SK-N-SH (cell line): ENCODE measurements at regions not wholly inside any gene's neighbourhood (a gene's known extent, or its start where the extent isn't known, plus 50 kb on each side); places are given as distances from the start of the nearest gene placed in this dataset.

Experiments
- CTCF ChIA-PET: fragments of 300-600, 350-600 bp; formaldehyde crosslinking; extraction: SDS; loops from one replicate; lab custom pipeline; 2021; lab: Yijun Ruan, JAX
- POLR2A ChIA-PET: fragments of 350-600 bp; sonication (Branson Sonifier 250); formaldehyde crosslinking; extraction: SDS; loops from one replicate; lab custom pipeline; 2020; ENCODE audit warnings: antibody characterized with exemption, inconsistent platforms; lab: Yijun Ruan, JAX
- DNase-seq: peaks from one replicate; pipeline ENCODE4 v3.0.0; 2012
- H2AFZ ChIP-seq: fragments of 200-600 bp; sonication (generic); 2 replicates; pipeline ENCODE4 v1.8.1; 2016; ENCODE audit warnings: antibody characterized with exemption, mild to moderate bottlenecking, low read depth
- H3F3A ChIP-seq: fragments of 200-600 bp; sonication (generic); replicated peaks from 2 replicates; pipeline ENCODE3; 2016; ENCODE audit warnings: antibody characterized with exemption, mild to moderate bottlenecking; ENCODE audit not compliant: insufficient read depth
- H3K27ac ChIP-seq, 2 experiments: fragments of 200-500 bp in 1 of 2; fragments of 200-600 bp in 1 of 2; sonication (Bioruptor generic) in 1 of 2; sonication (generic), shearing (Covaris generic) in 1 of 2; 2 replicates each; pipeline versions ENCODE4 v1.5.1 to v1.6.1; 2014 to 2016; ENCODE audit warnings: low read depth in 2 of 2, inconsistent platforms in 1 of 2, low read length in 1 of 2, mild to moderate bottlenecking in 1 of 2, mixed read lengths in 1 of 2
- H3K27me3 ChIP-seq: fragments of 200-600 bp; sonication (generic), shearing (Covaris generic); 2 replicates; pipeline ENCODE4 v1.6.1; 2016; ENCODE audit warnings: mixed run types; ENCODE audit not compliant: insufficient read depth
- H3K36me3 ChIP-seq, 2 experiments: fragments of 200-500 bp in 1 of 2; fragments of 200-600 bp in 1 of 2; sonication (Bioruptor generic) in 1 of 2; sonication (generic) in 1 of 2; replicated peaks in 1 of 2; 2 replicates each; pipeline versions ENCODE3 to v1.5.1; 2014 to 2016; ENCODE audit warnings: low read length in 1 of 2, mild to moderate bottlenecking in 1 of 2; ENCODE audit not compliant: insufficient read depth in 2 of 2, control insufficient read depth in 1 of 2
- H3K4me1 ChIP-seq, 2 experiments: fragments of 200-500 bp in 1 of 2; fragments of 200-600 bp in 1 of 2; sonication (Bioruptor generic) in 1 of 2; sonication (generic), shearing (Covaris generic) in 1 of 2; 2 replicates each; pipeline versions ENCODE4 v1.5.1 to v1.6.1; 2014 to 2016; ENCODE audit warnings: low read depth in 1 of 2, low read length in 1 of 2, mixed run types in 1 of 2; ENCODE audit not compliant: insufficient read depth in 2 of 2, control insufficient read depth in 1 of 2
- H3K4me2 ChIP-seq: fragments of 200-600 bp; sonication (generic), shearing (Covaris generic); 2 replicates; pipeline ENCODE4 v1.6.1; 2017; ENCODE audit warnings: mixed run types
- H3K4me3 ChIP-seq, 2 experiments: fragments of 200-500 bp in 1 of 2; fragments of 200-600 bp in 1 of 2; sonication (Bioruptor generic) in 1 of 2; sonication (generic), shearing (Covaris generic) in 1 of 2; 2 replicates each; pipeline versions ENCODE4 v1.5.1 to v1.8.1; 2014 to 2016; ENCODE audit warnings: low read depth in 2 of 2, inconsistent platforms in 1 of 2, low read length in 1 of 2, mild to moderate bottlenecking in 1 of 2, mixed read lengths in 1 of 2, moderate library complexity in 1 of 2
- H3K79me2 ChIP-seq: fragments of 200-600 bp; sonication (generic); 2 replicates; pipeline ENCODE4 v1.8.1; 2017; ENCODE audit warnings: mild to moderate bottlenecking; ENCODE audit not compliant: insufficient read depth
- H3K9ac ChIP-seq: fragments of 200-600 bp; sonication (generic); 2 replicates; pipeline ENCODE4 v1.6.1; 2017; ENCODE audit warnings: mixed run types
- H3K9me2 ChIP-seq: fragments of 200-600 bp; sonication (generic); 2 replicates; pipeline ENCODE4 v1.6.1; 2017; ENCODE audit warnings: mixed run types
- H3K9me3 ChIP-seq: fragments of 200-600 bp; sonication (generic); 2 replicates; pipeline ENCODE4 v1.6.1; 2017; ENCODE audit warnings: mixed run types, mild to moderate bottlenecking, moderate library complexity
- H4K20me1 ChIP-seq: fragments of 200-600 bp; sonication (generic); 2 replicates; pipeline ENCODE4 v1.6.1; 2017; ENCODE audit warnings: mild to moderate bottlenecking, mixed run types; ENCODE audit not compliant: insufficient read depth
- ELF1 ChIP-seq: IDR thresholded peaks from 2 replicates; pipeline ENCODE4 v1.4.0; 2012
- FOSL2 ChIP-seq: IDR thresholded peaks from 2 replicates; pipeline ENCODE4 v1.4.0; 2012; ENCODE audit warnings: low read depth, mild to moderate bottlenecking, moderate library complexity, borderline replicate concordance
- NFIC ChIP-seq: IDR thresholded peaks from 2 replicates; pipeline ENCODE4 v1.4.0; 2012; ENCODE audit warnings: borderline replicate concordance
- NRF1 ChIP-seq: IDR thresholded peaks from 2 replicates; pipeline ENCODE4 v1.6.1; 2012; ENCODE audit warnings: low read depth, mild to moderate bottlenecking, low read length
- RCOR1 ChIP-seq: fragments of 150-350 bp; IDR thresholded peaks from 2 replicates; pipeline ENCODE4 v1.6.1; 2017; ENCODE audit warnings: antibody characterized with exemption, low read length
- SIN3A ChIP-seq: IDR thresholded peaks from 2 replicates; pipeline ENCODE4 v1.6.1; 2012; ENCODE audit warnings: low read depth, mild to moderate bottlenecking, low read length, moderate library complexity, borderline replicate concordance
- TAF1 ChIP-seq: IDR thresholded peaks from 2 replicates; pipeline ENCODE4 v1.6.1; 2012; ENCODE audit warnings: low read depth, mild to moderate bottlenecking, low read length, moderate library complexity, borderline replicate concordance
- WGBS: methylation state at CpG from one replicate; pipeline ENCODE4 v1.1.6; 2017; ENCODE audit warnings: low lambda C conversion rate; 5-methylcytosine and 5-hydroxymethylcytosine counted together
- TF ChIP-seq, protein P1 (sequence below): IDR thresholded peaks from 2 replicates; pipeline ENCODE4 v1.4.0; 2012; ENCODE audit warnings: low read depth, borderline replicate concordance
- TF ChIP-seq, protein P2 (sequence below): IDR thresholded peaks from 2 replicates; pipeline ENCODE4 v1.4.0; 2012; ENCODE audit warnings: low read depth, borderline replicate concordance
- TF ChIP-seq, protein P3 (sequence below): IDR thresholded peaks from 2 replicates; pipeline ENCODE4 v1.4.0; 2012; ENCODE audit warnings: low read depth
- TF ChIP-seq, protein P4 (sequence below): fragments of 150-350 bp; IDR thresholded peaks from 2 replicates; pipeline ENCODE4 v1.6.1; 2017; ENCODE audit warnings: antibody characterized with exemption, low read length, low read depth, borderline replicate concordance

DNA sequence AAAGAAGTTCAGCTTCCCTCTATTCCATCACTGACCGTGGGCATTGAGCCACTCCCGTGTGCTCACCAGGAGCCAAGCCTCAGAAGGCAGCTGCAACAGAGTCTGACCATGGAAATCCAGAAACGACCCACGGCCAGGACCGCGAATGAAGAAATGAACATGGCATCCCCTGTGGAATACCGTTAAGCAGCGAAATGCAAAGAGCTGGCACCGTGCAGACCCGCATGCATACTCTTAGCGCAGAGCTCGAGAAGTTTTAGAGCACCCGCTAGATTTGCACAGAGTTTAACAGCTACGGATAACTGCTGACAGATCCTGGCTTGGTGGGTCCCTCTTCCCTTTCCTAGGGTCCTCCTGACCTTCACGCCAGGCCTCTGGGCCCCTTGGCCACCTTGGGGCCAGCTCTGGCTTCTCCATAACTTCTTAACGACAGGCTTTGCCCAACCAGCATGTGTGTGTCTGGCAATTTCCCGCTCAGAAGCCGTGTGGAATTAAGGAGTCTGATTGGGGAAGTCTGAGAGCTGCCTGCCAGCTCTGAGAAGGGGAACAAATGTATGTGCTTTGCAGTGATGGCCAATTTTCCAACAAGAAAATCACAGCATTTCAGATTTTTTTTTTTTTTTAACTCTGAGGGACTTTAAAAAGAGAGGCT lies 75.3 kb upstream of the COL5A1 start:
- H3K27me3 ChIP-seq, result no peaks in the 10 kb centered on the region
- CTCF ChIA-PET, result interaction anchor here (0.7 to 1.5 kb wide), 2 partner anchors 10 to 168 kb away, joined by 3 read pairs; no protein-coding TSS in a partner anchor

DNA sequence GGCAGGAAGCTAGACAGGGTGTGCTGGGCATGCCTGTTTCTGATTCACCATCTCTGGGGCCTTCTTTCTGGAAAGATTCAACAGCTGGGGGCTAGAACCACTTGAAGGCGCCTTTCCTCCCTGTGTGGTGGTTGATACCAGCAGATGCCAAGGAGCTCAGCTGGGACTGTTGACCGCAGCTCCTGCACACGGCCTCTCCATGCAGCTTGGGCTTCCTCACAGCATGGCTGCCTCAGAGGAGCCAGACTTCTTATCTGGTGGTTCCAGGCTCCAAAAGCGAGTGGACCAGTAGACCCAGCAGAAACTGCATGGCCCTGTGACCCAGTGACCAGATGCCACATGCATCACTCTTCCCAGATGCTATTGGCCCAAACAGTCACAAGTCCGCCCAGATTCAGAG lies 74.7 kb upstream of the COL5A1 start:
- Histone ChIP-seq H3K9me2 (no peaks in the 10 kb centered on the region), H3K27me3 (no peaks in the 10 kb centered on the region), H3K79me2 (no peaks in the 10 kb centered on the region), H3K4me3 (no peak overlapping the region), H3K36me3 (no peaks in the 10 kb centered on the region), H3K4me2 (no peak overlapping the region), H2AFZ (no peak overlapping the region), H3K4me1 (no peaks in the 10 kb centered on the region), H3K27ac (no peak overlapping the region), H3K9ac (no peak overlapping the region), H3K9me3 (no peaks in the 10 kb centered on the region), H3F3A (peaks cover 3% of the 10 kb centered on the region), H4K20me1 (no peaks in the 10 kb centered on the region)
- TF ChIP-seq, protein P1, sequence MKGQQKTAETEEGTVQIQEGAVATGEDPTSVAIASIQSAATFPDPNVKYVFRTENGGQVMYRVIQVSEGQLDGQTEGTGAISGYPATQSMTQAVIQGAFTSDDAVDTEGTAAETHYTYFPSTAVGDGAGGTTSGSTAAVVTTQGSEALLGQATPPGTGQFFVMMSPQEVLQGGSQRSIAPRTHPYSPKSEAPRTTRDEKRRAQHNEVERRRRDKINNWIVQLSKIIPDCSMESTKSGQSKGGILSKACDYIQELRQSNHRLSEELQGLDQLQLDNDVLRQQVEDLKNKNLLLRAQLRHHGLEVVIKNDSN, result no peak
- no peak for TF ChIP-seq ELF1
- TF ChIP-seq, protein P2, sequence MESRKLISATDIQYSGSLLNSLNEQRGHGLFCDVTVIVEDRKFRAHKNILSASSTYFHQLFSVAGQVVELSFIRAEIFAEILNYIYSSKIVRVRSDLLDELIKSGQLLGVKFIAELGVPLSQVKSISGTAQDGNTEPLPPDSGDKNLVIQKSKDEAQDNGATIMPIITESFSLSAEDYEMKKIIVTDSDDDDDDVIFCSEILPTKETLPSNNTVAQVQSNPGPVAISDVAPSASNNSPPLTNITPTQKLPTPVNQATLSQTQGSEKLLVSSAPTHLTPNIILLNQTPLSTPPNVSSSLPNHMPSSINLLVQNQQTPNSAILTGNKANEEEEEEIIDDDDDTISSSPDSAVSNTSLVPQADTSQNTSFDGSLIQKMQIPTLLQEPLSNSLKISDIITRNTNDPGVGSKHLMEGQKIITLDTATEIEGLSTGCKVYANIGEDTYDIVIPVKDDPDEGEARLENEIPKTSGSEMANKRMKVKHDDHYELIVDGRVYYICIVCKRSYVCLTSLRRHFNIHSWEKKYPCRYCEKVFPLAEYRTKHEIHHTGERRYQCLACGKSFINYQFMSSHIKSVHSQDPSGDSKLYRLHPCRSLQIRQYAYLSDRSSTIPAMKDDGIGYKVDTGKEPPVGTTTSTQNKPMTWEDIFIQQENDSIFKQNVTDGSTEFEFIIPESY, result no peak
- no peak for TF ChIP-seq FOSL2
- TF ChIP-seq, protein P3, sequence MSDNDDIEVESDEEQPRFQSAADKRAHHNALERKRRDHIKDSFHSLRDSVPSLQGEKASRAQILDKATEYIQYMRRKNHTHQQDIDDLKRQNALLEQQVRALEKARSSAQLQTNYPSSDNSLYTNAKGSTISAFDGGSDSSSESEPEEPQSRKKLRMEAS, result no peak
- TF ChIP-seq NRF1, result no peak
- no peak for TF ChIP-seq TAF1
- no peak for TF ChIP-seq RCOR1
- TF ChIP-seq, protein P4, sequence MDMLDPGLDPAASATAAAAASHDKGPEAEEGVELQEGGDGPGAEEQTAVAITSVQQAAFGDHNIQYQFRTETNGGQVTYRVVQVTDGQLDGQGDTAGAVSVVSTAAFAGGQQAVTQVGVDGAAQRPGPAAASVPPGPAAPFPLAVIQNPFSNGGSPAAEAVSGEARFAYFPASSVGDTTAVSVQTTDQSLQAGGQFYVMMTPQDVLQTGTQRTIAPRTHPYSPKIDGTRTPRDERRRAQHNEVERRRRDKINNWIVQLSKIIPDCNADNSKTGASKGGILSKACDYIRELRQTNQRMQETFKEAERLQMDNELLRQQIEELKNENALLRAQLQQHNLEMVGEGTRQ, result no peak
- 95% methylated on average over 3 of the region's 5 CpGs for WGBS
- ChIA-PET POLR2A (interaction anchor here (0.7 kb wide), 1 partner anchor 15 kb away, joined by 3 read pairs; no protein-coding TSS in a partner anchor), CTCF (interaction anchor here (0.7 kb wide), 1 partner anchor 169 kb away, joined by 3 read pairs; no protein-coding TSS in a partner anchor)
- no peak for DNase-seq

More for the DNA sequence above, 75.3 kb upstream of the COL5A1 start:
- POLR2A ChIA-PET, result interaction anchor here (0.7 kb wide), 1 partner anchor 14 kb away, joined by 3 read pairs; no protein-coding TSS in a partner anchor
- H3K9me2 ChIP-seq, result no peaks in the 10 kb centered on the region
- H2AFZ ChIP-seq, result no peak overlapping the region
- peaks cover 3% of the 10 kb centered on the region for H3F3A ChIP-seq
- no peak overlapping the region for H3K4me2 ChIP-seq
- no peak for DNase-seq
- TF ChIP-seq, protein P3, result no peak
- no peak for TF ChIP-seq SIN3A
- no peak for TF ChIP-seq NFIC
- TF ChIP-seq, all 33 proteins: peak for 0
- no peak overlapping the region for H3K27ac ChIP-seq
- H4K20me1 ChIP-seq, result no peaks in the 10 kb centered on the region
- no peaks in the 10 kb centered on the region for H3K9me3 ChIP-seq
- H3K79me2 ChIP-seq, result no peaks in the 10 kb centered on the region
- H3K36me3 ChIP-seq, result no peaks in the 10 kb centered on the region
- 69% methylated on average over 14 of the region's 18 CpGs for WGBS
- H3K9ac ChIP-seq, result no peak overlapping the region
- H3K4me1 ChIP-seq, result no peaks in the 10 kb centered on the region
- no peak overlapping the region for H3K4me3 ChIP-seq
